Skeletal muscle satellite cell (primary cell): ENCODE measurements at regions not wholly inside any gene's neighbourhood (a gene's known extent, or its start where the extent isn't known, plus 50 kb on each side); places are given as distances from the start of the nearest gene placed in this dataset.
"Not testable (repeated sequence)": the region's sequence is repeated elsewhere in the genome, so short reads cannot be mapped to it uniquely, and the experiment has no call there.

Experiments
- H3K27me3 ChIP-seq: 2 replicates; pipeline ENCODE4 v1.7.0; 2013; ENCODE audit warnings: low read length; ENCODE audit not compliant: control insufficient read depth, insufficient read depth
- H3K36me3 ChIP-seq: 2 replicates; pipeline ENCODE4 v1.7.0; 2013; ENCODE audit warnings: mild to moderate bottlenecking, control low read depth, low read length; ENCODE audit not compliant: insufficient read depth
- H3K4me1 ChIP-seq: 2 replicates; pipeline ENCODE4 v1.7.0; 2013; ENCODE audit warnings: low read length; ENCODE audit not compliant: control insufficient read depth, insufficient read depth
- H3K4me2 ChIP-seq: 2 replicates; pipeline ENCODE4 v1.7.0; 2013; ENCODE audit warnings: mild to moderate bottlenecking, low read length
- H3K4me3 ChIP-seq: 2 replicates; pipeline ENCODE4 v1.7.0; 2013; ENCODE audit warnings: low read length
- H3K9ac ChIP-seq: 2 replicates; pipeline ENCODE4 v1.7.0; 2013; ENCODE audit warnings: mild to moderate bottlenecking, low read depth, low read length, moderate library complexity
- H3K9me3 ChIP-seq: replicated peaks from 2 replicates; pipeline ENCODE4 v1.7.0; 2013; ENCODE audit warnings: mild to moderate bottlenecking, control low read depth, low read length

GRCh38 chr18:76715012-76715610 lies 107.2 kb upstream of the ZNF236 start:
- no peak overlapping the region for H3K9ac ChIP-seq
- no peak overlapping the region for H3K4me3 ChIP-seq
- no peaks in the 10 kb centered on the region for H3K36me3 ChIP-seq
- no peaks in the 10 kb centered on the region for H3K4me1 ChIP-seq
- H3K27me3 ChIP-seq: no peaks in the 10 kb centered on the region
- no peak overlapping the region for H3K4me2 ChIP-seq
- H3K9me3 ChIP-seq: no peaks in the 10 kb centered on the region

GRCh38 chr18:76713432-76713831 lies 108.9 kb upstream of the ZNF236 start:
- no peak overlapping the region for H3K4me2 ChIP-seq
- H3K9me3 ChIP-seq: no peaks in the 10 kb centered on the region
- H3K4me1 ChIP-seq: no peaks in the 10 kb centered on the region
- no peak overlapping the region for H3K9ac ChIP-seq
- H3K27me3 ChIP-seq: no peaks in the 10 kb centered on the region
- no peaks in the 10 kb centered on the region for H3K36me3 ChIP-seq
- H3K4me3 ChIP-seq: no peak overlapping the region

- Histone ChIP-seq H3K36me3 (no peaks in the 10 kb centered on the region), H3K9ac (no peak overlapping the region), H3K4me1 (no peaks in the 10 kb centered on the region), H3K9me3 (no peaks in the 10 kb centered on the region), H3K4me3 (no peak overlapping the region), H3K4me2 (no peak overlapping the region), H3K27me3 (no peaks in the 10 kb centered on the region)
Measured at GRCh38 chr18:76712511-76713140, 109.7 kb upstream of the ZNF236 start.

GRCh38 chr18:76710646-76711520 lies 111.5 kb upstream of the ZNF236 start:
- H3K9me3 ChIP-seq: no peaks in the 10 kb centered on the region
- H3K4me1 ChIP-seq: no peaks in the 10 kb centered on the region
- no peak overlapping the region for H3K4me2 ChIP-seq
- H3K4me3 ChIP-seq: no peak overlapping the region
- H3K27me3 ChIP-seq: peaks cover 3% of the 10 kb centered on the region
- no peak overlapping the region for H3K9ac ChIP-seq
- H3K36me3 ChIP-seq: no peaks in the 10 kb centered on the region

GRCh38 chr18:76709659-76710645 lies 112.4 kb upstream of the ZNF236 start:
- no peak overlapping the region for H3K4me3 ChIP-seq
- H3K9ac ChIP-seq: no peak overlapping the region
- H3K36me3 ChIP-seq: no peaks in the 10 kb centered on the region
- no peaks in the 10 kb centered on the region for H3K9me3 ChIP-seq
- H3K4me1 ChIP-seq: no peaks in the 10 kb centered on the region
- H3K4me2 ChIP-seq: peak overlapping the region; percentile 67
- H3K27me3 ChIP-seq: peaks cover 7% of the 10 kb centered on the region

GRCh38 chr18:76708722-76709353 lies 113.5 kb upstream of the ZNF236 start:
- Histone ChIP-seq H3K4me1 (no peaks in the 10 kb centered on the region), H3K36me3 (no peaks in the 10 kb centered on the region), H3K9me3 (no peaks in the 10 kb centered on the region), H3K4me2 (no peak overlapping the region), H3K27me3 (peaks cover 7% of the 10 kb centered on the region), H3K4me3 (no peak overlapping the region), H3K9ac (no peak overlapping the region)

GRCh38 chr18:76708071-76708721 lies 114.2 kb upstream of the ZNF236 start:
- no peak overlapping the region for H3K4me3 ChIP-seq
- H3K9me3 ChIP-seq: no peaks in the 10 kb centered on the region
- H3K4me2 ChIP-seq: no peak overlapping the region
- no peaks in the 10 kb centered on the region for H3K36me3 ChIP-seq
- H3K9ac ChIP-seq: no peak overlapping the region
- H3K4me1 ChIP-seq: no peaks in the 10 kb centered on the region
- peaks cover 7% of the 10 kb centered on the region for H3K27me3 ChIP-seq

- Histone ChIP-seq H3K4me3 (no peak overlapping the region), H3K27me3 (peaks cover 10% of the 10 kb centered on the region), H3K9ac (no peak overlapping the region), H3K9me3 (no peaks in the 10 kb centered on the region), H3K4me1 (no peaks in the 10 kb centered on the region), H3K36me3 (no peaks in the 10 kb centered on the region), H3K4me2 (no peak overlapping the region)
Measured at GRCh38 chr18:76707534-76707933, 114.8 kb upstream of the ZNF236 start.

GRCh38 chr18:76704589-76704988 lies 117.8 kb upstream of the ZNF236 start:
- H3K4me3 ChIP-seq, H3K36me3 ChIP-seq, H3K9ac ChIP-seq, H3K9me3 ChIP-seq, H3K4me1 ChIP-seq, H3K4me2 ChIP-seq: not testable (repeated sequence)
- peaks cover 23% of the 10 kb centered on the region for H3K27me3 ChIP-seq

GRCh38 chr18:76699923-76700322 lies 122.4 kb upstream of the ZNF236 start:
- Histone ChIP-seq H3K9me3 (no peaks in the 10 kb centered on the region), H3K4me3 (no peak overlapping the region), H3K36me3 (no peaks in the 10 kb centered on the region), H3K9ac (no peak overlapping the region), H3K4me1 (no peaks in the 10 kb centered on the region), H3K4me2 (no peak overlapping the region), H3K27me3 (peaks cover 36% of the 10 kb centered on the region)
